GM12872 (cell line): ENCODE measurements at regions not wholly inside any gene's neighbourhood (a gene's known extent, or its start where the extent isn't known, plus 50 kb on each side); places are given as distances from the start of the nearest gene placed in this dataset.

Experiments used
- CTCF ChIP-seq: IDR thresholded peaks from 3 replicates; pipeline ENCODE4 v1.5.1; 2011; ENCODE audit warnings: low read depth, mild to moderate bottlenecking, low read length, moderate library complexity; ENCODE audit not compliant: insufficient read depth

DNA sequence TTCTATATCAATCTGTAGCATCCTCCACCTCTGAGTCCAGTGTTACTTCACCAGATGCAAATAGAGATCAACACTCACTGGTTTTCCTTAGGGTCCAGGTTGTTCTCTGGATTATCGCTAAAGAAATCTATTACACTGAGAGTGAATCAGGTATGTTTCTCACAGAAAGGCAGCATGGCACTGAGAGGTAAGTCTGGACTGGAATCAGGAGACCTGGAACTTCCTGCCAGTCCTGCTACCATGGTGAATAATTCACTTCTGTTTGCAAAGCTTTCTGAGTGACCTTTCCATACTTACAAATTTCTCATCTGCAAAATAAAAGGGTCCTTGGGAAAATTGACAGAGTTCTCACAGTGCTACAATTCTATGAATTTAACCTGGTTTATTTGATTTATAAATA is 1583.3 kb downstream of the MRPL39 start:
- TF ChIP-seq CTCF: no peak

DNA sequence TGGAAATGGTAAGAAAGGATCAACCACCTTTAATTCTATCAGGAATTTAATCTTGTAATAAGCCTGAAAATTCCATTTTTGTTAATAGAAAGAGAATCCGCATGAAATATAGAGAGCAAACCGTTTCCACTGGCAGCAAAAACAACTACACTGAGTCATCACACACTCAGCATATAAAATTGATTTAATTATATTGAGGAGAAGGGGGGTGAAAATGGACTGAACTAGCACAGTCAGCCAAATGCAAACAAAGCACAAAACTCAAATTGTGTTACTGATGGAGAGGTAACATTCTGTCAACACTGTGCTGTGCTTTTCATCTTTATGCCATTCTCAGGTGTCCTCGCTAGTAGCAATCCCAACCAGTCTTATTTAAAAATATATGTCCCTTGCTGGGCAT is 1583.9 kb downstream of the MRPL39 start:
- no peak for TF ChIP-seq CTCF

- TF ChIP-seq CTCF: no peak
Measured at GRCh38 chr21:24014381-24014780, 1592.9 kb downstream of the MRPL39 start.

GRCh38 chr21:24011087-24011486 is 1596.2 kb downstream of the MRPL39 start:
- no peak for TF ChIP-seq CTCF

- TF ChIP-seq CTCF: no peak
Measured at GRCh38 chr21:24007592-24007991, 1599.7 kb downstream of the MRPL39 start.

- TF ChIP-seq CTCF: no peak
Measured at GRCh38 chr21:23986987-23987386, 1620.3 kb downstream of the MRPL39 start.

DNA sequence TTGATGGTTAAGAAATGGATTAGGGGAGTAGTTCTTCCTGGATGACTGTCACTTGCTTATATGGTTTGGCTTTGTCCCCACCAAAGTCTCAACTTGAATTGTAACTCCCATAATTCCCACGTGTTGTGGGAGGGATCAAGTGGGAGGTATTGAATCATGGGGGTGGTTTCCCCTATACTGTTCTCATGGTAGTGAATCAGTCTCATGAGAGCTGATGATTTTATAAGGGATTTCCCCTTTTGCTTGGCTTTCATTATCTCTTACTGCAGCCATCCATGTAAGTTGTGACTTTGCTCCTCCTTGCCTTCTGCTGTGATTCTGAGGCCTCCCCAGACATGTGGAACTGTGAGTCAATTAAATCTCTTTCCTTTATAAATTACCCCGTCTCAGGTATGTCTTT is 1621.1 kb downstream of the MRPL39 start:
- no peak for TF ChIP-seq CTCF

DNA sequence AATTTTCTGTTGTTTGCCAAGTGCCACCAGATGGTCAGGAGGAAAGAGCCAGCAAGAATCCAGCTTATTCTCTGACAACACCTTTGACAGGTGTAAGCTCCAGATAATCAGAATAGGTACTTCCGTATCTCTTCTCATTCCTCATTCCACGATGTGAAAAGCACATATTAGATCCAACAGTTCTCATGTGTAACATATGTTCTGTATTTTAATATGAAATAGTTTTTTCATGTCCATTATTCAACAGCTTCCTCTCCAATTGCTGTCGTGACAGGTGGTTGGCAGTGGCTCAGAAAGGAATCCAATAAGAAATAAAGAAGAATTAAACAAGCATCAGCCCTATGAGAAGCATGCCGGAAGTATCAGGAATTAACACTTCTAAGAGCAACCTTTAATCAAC is 1624.7 kb downstream of the MRPL39 start:
- no peak for TF ChIP-seq CTCF
